ENCODE measurements at regions not wholly inside any gene's neighbourhood (a gene's known extent, or its start where the extent isn't known, plus 50 kb on each side); places are given as distances from the start of the nearest gene placed in this dataset.

DNA sequence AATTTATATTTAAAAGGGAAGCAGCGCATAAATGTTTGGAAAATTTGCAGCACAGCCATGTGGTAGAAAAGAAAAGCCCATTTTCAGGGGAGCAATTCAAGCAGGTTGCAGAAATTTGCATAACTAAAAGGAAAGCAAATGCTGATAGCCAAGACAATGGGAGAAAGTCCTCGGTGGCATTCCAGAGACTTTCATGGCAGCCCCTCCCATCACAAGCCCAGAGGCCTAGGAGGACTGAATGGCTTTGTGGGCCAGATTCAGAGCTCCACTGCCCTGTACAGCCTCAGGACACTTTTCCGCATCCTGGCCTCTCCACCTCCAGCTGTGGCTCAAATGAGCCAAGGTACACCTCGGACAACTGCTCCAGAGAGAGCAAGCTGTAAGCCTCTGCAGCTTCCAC, 462.9 kb downstream of the CDK5RAP2 start:
- H3K4me1 Mint-ChIP-seq (ENCODE audit: low read depth in 2 of 2), result no peaks in the 10 kb centered on the region
- H3K9me3 Mint-ChIP-seq, result peaks cover 0 to 2% of the 10 kb centered on the region in 2 donors
- no peak overlapping the region for H3K27ac Mint-ChIP-seq
- H3K36me3 Mint-ChIP-seq (ENCODE audit: insufficient read depth), result no peaks in the 10 kb centered on the region
- no peak overlapping the region for H3K4me3 Mint-ChIP-seq
- DNase-seq (no peak), ATAC-seq (replicated peaks) (no peak)
- no peaks in the 10 kb centered on the region for H3K27me3 Mint-ChIP-seq

GRCh38 chr9:120110520-120110919, 469.4 kb downstream of the CDK5RAP2 start:
- DNase-seq (no peak), ATAC-seq (replicated peaks) (no peak)
- Mint-ChIP-seq H3K4me3 (no peak overlapping the region), H3K4me1 (ENCODE audit: low read depth in 2 of 2) (no peaks in the 10 kb centered on the region), H3K36me3 (ENCODE audit: insufficient read depth) (no peaks in the 10 kb centered on the region), H3K9me3 (no peaks in the 10 kb centered on the region), H3K27ac (no peak overlapping the region), H3K27me3 (no peaks in the 10 kb centered on the region)

DNA sequence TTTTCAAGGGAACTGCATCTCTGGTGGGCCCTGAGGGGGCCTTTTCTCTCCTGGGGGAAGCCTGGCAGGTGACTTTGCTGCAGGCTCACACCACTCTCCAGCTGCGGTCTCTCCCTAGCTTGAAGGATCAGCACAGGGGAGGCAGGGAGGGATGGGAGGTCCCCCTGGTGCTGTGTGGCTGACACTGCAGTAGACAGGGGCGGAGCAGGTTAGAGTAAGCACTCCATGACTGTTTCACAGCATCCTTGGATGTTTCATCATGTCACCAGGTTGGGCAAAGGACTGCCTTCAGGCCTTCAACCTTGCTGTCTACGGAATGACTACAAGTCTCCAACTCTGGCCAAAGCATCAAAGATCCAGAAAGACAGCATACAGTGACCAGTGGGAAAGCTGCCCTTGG, 470.7 kb downstream of the CDK5RAP2 start:
- ATAC-seq (replicated peaks), result no peak
- Mint-ChIP-seq H3K4me3 (no peak overlapping the region), H3K36me3 (ENCODE audit: insufficient read depth) (no peaks in the 10 kb centered on the region), H3K27ac (no peak overlapping the region), H3K4me1 (ENCODE audit: low read depth in 2 of 2) (no peaks in the 10 kb centered on the region), H3K27me3 (peaks cover 0 to under 1% of the 10 kb centered on the region in 2 donors), H3K9me3 (no peaks in the 10 kb centered on the region)
- DNase-seq, result no peak

DNA sequence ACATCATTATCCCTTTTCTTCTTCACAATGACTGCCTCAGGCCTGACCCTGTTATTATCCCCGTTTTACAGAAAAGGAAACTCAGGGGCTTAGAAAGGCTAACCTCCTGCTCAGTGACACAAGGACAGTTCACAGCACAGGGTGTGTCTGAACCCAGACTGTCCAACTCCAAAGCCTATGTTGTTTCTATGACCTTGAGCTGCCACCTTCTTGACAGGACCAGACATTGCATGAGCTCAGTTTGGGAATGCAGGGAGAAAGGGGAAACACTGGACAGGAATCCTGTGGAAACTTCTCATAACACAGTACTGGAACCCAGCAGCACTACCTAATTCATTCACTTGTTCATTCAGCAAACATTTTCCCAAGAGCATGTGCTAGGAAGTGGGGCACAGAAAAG, 472.8 kb downstream of the CDK5RAP2 start:
- Mint-ChIP-seq H3K36me3 (ENCODE audit: insufficient read depth) (no peaks in the 10 kb centered on the region), H3K9me3 (peaks cover 0 to 4% of the 10 kb centered on the region in 2 donors), H3K27ac (no peak overlapping the region), H3K27me3 (peaks cover 0 to 7% of the 10 kb centered on the region in 2 donors), H3K4me3 (no peak overlapping the region), H3K4me1 (ENCODE audit: low read depth in 2 of 2) (no peaks in the 10 kb centered on the region)
- ATAC-seq (replicated peaks) (no peak), DNase-seq (no peak)

DNA sequence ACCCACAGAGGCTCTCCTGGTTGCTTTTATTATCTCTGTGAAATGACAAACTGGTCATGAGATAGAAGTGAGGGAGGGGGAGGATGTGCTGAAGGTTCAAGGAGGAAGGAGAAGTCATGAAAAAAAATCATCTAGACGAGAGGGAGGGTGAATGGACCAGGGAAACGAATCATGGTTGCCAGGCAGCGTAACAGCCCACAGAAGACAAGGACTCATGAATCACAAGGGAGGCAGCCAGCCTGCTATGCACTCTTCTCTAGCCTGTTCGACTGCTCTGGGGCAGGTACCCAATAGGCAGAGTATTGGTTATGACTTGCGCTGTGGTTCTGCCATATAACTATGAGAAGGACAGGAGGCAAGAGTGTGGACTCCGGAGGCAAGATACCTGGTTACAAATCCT, 475.2 kb downstream of the CDK5RAP2 start:
- Mint-ChIP-seq H3K4me3 (no peak overlapping the region), H3K9me3 (peaks cover 0 to 6% of the 10 kb centered on the region in 2 donors), H3K36me3 (ENCODE audit: insufficient read depth) (no peaks in the 10 kb centered on the region), H3K4me1 (ENCODE audit: low read depth in 2 of 2) (no peaks in the 10 kb centered on the region), H3K27ac (no peak overlapping the region), H3K27me3 (peaks cover 0 to 7% of the 10 kb centered on the region in 2 donors)
- DNase-seq, result no peak
- no peak for ATAC-seq (replicated peaks)

- no peak for ATAC-seq (replicated peaks)
Observed at GRCh38 chr9:120100595-120100994, 479.4 kb downstream of the CDK5RAP2 start.

DNA sequence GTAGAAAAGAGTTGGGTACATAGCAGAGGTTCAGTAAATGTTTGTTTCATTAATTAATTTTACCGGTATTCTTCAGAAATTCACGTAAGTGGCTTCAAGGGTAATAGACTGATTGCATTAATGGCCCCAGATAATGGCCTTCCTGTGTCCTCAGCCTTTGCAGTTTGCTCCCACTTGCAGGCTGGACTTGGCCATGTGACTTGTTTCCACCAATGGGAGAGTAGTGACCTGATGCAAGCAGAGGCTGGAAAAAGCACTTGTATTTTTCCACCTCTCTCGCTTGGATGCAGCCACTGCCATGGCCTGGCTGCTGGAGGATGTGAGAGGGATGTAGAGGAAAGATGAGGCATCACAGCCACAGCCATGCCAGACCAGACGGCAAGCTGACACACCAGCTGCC, 480.9 kb downstream of the CDK5RAP2 start:
- Mint-ChIP-seq H3K4me1 (ENCODE audit: low read depth in 2 of 2) (no peaks in the 10 kb centered on the region), H3K27ac (no peak overlapping the region), H3K27me3 (peaks cover 0 to 5% of the 10 kb centered on the region in 2 donors), H3K9me3 (peaks cover 0 to 7% of the 10 kb centered on the region in 2 donors), H3K4me3 (no peak overlapping the region), H3K36me3 (ENCODE audit: insufficient read depth) (peaks cover 4% of the 10 kb centered on the region)
- DNase-seq, result no peak
- no peak for ATAC-seq (replicated peaks)

More at GRCh38 chr9:120100595-120100994, 479.4 kb downstream of the CDK5RAP2 start:
- Mint-ChIP-seq H3K27ac (no peak overlapping the region), H3K4me1 (ENCODE audit: low read depth in 2 of 2) (no peaks in the 10 kb centered on the region), H3K36me3 (ENCODE audit: insufficient read depth) (peaks cover 4% of the 10 kb centered on the region), H3K4me3 (no peak overlapping the region), H3K9me3 (peaks cover 0 to 7% of the 10 kb centered on the region in 2 donors), H3K27me3 (peaks cover 0 to 7% of the 10 kb centered on the region in 2 donors)
- DNase-seq, result no peak

DNA sequence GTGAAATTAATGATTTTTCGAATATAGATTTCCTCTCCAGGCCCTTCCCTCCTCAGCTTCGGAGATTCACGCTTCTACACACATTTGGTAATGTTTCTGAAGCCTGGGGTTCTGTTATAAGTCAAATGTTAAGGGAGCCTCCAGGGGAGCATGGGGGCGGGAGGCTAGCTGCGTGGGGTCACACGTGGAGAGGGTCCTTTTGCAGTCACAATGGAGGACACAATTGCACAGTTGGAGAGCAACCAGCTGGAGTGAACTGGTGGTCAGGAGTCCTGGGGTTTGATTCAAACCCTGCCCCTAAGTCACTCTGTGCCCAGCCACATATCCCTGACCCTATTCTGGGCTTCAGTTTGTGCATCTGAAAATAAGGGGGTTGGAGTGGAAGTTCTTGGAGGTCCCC, 481.4 kb downstream of the CDK5RAP2 start:
- no peak overlapping the region for H3K27ac Mint-ChIP-seq
- no peaks in the 10 kb centered on the region for H3K4me1 Mint-ChIP-seq (ENCODE audit: low read depth in 2 of 2)
- peaks cover 4% of the 10 kb centered on the region for H3K36me3 Mint-ChIP-seq (ENCODE audit: insufficient read depth)
- DNase-seq, result no peak
- no peak for ATAC-seq (replicated peaks)
- peaks cover 0 to under 1% of the 10 kb centered on the region in 2 donors for H3K27me3 Mint-ChIP-seq
- H3K4me3 Mint-ChIP-seq, result no peak overlapping the region
- peaks cover 0 to 3% of the 10 kb centered on the region in 2 donors for H3K9me3 Mint-ChIP-seq

DNA sequence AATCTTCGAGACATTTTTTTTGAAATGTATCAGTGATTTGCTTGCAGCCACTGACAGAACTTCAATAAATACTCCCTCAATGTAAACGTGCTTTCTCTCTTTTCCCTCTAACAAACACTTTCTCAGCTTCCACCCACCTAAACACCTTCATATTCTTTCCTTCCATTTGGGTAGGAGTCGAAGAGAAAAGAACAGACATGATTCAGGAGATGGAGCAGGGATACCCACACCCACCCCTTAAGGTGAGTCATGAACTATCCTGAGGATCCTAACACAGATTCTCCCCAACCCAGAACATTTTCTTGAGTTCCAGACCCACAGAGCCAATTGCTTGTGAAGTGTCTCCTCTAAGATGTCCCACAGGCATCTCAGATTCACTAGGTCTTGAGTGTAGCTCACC, 488.8 kb downstream of the CDK5RAP2 start:
- Mint-ChIP-seq H3K27ac (no peak overlapping the region), H3K27me3 (peaks cover 0 to 7% of the 10 kb centered on the region in 2 donors), H3K36me3 (ENCODE audit: insufficient read depth) (no peaks in the 10 kb centered on the region), H3K4me3 (no peak overlapping the region), H3K9me3 (peaks cover 6 to 18% of the 10 kb centered on the region in 2 donors), H3K4me1 (ENCODE audit: low read depth in 2 of 2) (no peaks in the 10 kb centered on the region)
- ATAC-seq (replicated peaks) (no peak), DNase-seq (no peak)

- Mint-ChIP-seq H3K27ac (no peak overlapping the region), H3K4me3 (no peak overlapping the region), H3K27me3 (no peaks in the 10 kb centered on the region), H3K9me3 (peaks cover 10 to 23% of the 10 kb centered on the region in 2 donors), H3K4me1 (ENCODE audit: low read depth in 2 of 2) (no peaks in the 10 kb centered on the region), H3K36me3 (ENCODE audit: insufficient read depth) (no peaks in the 10 kb centered on the region)
- DNase-seq, result no peak
- no peak for ATAC-seq (replicated peaks)
Observed at GRCh38 chr9:120080849-120081248, 499.1 kb downstream of the CDK5RAP2 start.

- no peak for ATAC-seq (replicated peaks)
- Mint-ChIP-seq H3K9me3 (peaks cover 0 to 4% of the 10 kb centered on the region in 2 donors), H3K4me1 (ENCODE audit: low read depth in 2 of 2) (no peaks in the 10 kb centered on the region), H3K27me3 (no peaks in the 10 kb centered on the region), H3K4me3 (no peak overlapping the region), H3K36me3 (ENCODE audit: insufficient read depth) (no peaks in the 10 kb centered on the region), H3K27ac (no peak overlapping the region)
- DNase-seq, result no peak
Observed at GRCh38 chr9:120078112-120078511, 501.9 kb downstream of the CDK5RAP2 start.

DNA sequence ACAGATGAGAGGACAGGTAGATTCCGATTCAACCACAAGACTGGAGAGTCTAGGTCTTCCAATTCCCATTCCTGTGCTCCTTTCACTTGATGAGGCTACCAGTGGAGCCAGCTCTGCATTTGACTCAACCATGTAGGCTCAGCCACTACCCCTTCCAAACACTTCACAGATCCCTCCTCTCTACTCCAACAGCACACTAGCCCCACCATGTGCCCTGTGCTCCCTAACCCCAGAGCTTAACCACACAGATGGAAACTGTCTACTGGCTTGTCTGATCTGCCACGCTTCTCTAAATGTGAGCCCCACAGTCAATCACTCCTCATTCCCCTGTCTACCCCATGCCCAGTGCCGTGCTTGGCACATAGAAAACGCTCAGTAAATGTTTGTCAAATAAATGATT, 508.2 kb downstream of the CDK5RAP2 start:
- DNase-seq, result no peak
- no peak overlapping the region for H3K4me3 Mint-ChIP-seq
- no peak for ATAC-seq (replicated peaks)
- H3K27ac Mint-ChIP-seq, result no peak overlapping the region
- H3K36me3 Mint-ChIP-seq (ENCODE audit: insufficient read depth), result no peaks in the 10 kb centered on the region
- H3K9me3 Mint-ChIP-seq, result peaks cover 0 to 2% of the 10 kb centered on the region in 2 donors
- no peaks in the 10 kb centered on the region for H3K4me1 Mint-ChIP-seq (ENCODE audit: low read depth in 2 of 2)
- peaks cover 0 to 9% of the 10 kb centered on the region in 2 donors for H3K27me3 Mint-ChIP-seq

GRCh38 chr9:120066315-120066714, 513.7 kb downstream of the CDK5RAP2 start:
- Mint-ChIP-seq H3K36me3 (ENCODE audit: insufficient read depth) (no peaks in the 10 kb centered on the region), H3K9me3 (peaks cover 3 to 12% of the 10 kb centered on the region in 2 donors)
- no peak for ATAC-seq (replicated peaks)

GRCh38 chr9:120065151-120065550, 514.8 kb downstream of the CDK5RAP2 start:
- Mint-ChIP-seq H3K27me3 (no peaks in the 10 kb centered on the region), H3K4me3 (no peak overlapping the region), H3K36me3 (ENCODE audit: insufficient read depth) (no peaks in the 10 kb centered on the region), H3K4me1 (ENCODE audit: low read depth in 2 of 2) (no peaks in the 10 kb centered on the region), H3K9me3 (peaks cover 3 to 12% of the 10 kb centered on the region in 2 donors), H3K27ac (no peak overlapping the region)
- ATAC-seq (replicated peaks), result no peak
- no peak for DNase-seq

More at GRCh38 chr9:120066315-120066714, 513.7 kb downstream of the CDK5RAP2 start:
- Mint-ChIP-seq H3K27ac (no peak overlapping the region), H3K4me1 (ENCODE audit: low read depth in 2 of 2) (no peaks in the 10 kb centered on the region), H3K27me3 (no peaks in the 10 kb centered on the region), H3K4me3 (no peak overlapping the region)
- no peak for DNase-seq

- no peaks in the 10 kb centered on the region for H3K27me3 Mint-ChIP-seq
- no peaks in the 10 kb centered on the region for H3K4me1 Mint-ChIP-seq (ENCODE audit: low read depth in 2 of 2)
- H3K4me3 Mint-ChIP-seq, result no peak overlapping the region
- ATAC-seq (replicated peaks) (no peak), DNase-seq (no peak)
- no peak overlapping the region for H3K27ac Mint-ChIP-seq
- peaks cover 6 to 12% of the 10 kb centered on the region in 2 donors for H3K9me3 Mint-ChIP-seq
- no peaks in the 10 kb centered on the region for H3K36me3 Mint-ChIP-seq (ENCODE audit: insufficient read depth)
Observed at GRCh38 chr9:120045011-120045410, 535.0 kb downstream of the CDK5RAP2 start.

All from effector memory CD8-positive, alpha-beta T cell (primary cell).